ENCODE measurements at regions not wholly inside any gene's neighbourhood (a gene's known extent, or its start where the extent isn't known, plus 50 kb on each side); places are given as distances from the start of the nearest gene placed in this dataset.
"Not testable (repeated sequence)": the region's sequence is repeated elsewhere in the genome, so short reads cannot be mapped to it uniquely, and the experiment has no call there.

DNA sequence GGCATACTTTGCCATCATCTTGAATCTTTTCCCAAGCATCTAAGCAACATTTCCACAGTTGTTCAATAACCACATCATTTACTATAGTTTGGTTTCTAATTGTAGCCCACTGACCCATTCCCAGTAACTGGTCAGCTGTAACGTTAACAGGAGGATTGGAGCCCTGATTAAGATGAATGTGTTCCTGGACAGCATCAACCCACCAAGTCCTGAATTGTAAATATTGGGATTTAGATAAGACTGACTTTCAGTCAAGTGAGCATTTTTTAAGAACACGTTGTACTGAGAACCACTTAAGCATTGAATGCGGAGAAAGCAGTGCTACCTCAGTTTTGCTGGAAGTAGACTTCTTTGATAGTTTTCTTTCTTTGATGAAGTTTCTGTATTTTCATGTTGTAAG lies 53.3 kb upstream of the ARL4D start:
- H3K4me3 ChIP-seq (replicated peaks; ENCODE audit: low read depth, low read length); DNase-seq (ENCODE audit: low read depth): not testable (repeated sequence)

DNA sequence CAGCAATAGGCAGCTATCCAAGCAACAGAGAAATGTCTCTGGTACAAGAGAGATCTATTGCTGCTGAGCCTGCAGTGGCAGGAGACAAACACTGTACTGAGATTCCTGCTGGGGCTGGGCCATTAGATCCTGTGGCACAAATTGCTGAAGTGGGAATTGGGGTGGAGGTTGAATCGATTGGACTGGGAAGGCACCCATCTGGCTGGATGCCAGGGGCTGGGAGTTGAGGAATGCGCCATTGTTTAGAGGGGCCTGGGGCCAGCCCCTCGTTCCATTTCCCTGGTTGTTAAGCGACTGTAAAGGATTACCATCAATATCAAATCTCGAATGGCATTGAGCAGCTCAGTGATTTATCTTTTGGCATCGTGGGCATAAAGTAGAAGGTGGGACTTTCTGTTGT lies 54.1 kb upstream of the ARL4D start:
- no peak for DNase-seq (ENCODE audit: low read depth)
- H3K4me3 ChIP-seq (replicated peaks; ENCODE audit: low read depth, low read length): no peak overlapping the region
- TF ChIP-seq, protein P1, sequence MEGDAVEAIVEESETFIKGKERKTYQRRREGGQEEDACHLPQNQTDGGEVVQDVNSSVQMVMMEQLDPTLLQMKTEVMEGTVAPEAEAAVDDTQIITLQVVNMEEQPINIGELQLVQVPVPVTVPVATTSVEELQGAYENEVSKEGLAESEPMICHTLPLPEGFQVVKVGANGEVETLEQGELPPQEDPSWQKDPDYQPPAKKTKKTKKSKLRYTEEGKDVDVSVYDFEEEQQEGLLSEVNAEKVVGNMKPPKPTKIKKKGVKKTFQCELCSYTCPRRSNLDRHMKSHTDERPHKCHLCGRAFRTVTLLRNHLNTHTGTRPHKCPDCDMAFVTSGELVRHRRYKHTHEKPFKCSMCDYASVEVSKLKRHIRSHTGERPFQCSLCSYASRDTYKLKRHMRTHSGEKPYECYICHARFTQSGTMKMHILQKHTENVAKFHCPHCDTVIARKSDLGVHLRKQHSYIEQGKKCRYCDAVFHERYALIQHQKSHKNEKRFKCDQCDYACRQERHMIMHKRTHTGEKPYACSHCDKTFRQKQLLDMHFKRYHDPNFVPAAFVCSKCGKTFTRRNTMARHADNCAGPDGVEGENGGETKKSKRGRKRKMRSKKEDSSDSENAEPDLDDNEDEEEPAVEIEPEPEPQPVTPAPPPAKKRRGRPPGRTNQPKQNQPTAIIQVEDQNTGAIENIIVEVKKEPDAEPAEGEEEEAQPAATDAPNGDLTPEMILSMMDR (IDR thresholded peaks at IDR 0.05; ENCODE audit: low read length, missing control alignments): no peak

DNA sequence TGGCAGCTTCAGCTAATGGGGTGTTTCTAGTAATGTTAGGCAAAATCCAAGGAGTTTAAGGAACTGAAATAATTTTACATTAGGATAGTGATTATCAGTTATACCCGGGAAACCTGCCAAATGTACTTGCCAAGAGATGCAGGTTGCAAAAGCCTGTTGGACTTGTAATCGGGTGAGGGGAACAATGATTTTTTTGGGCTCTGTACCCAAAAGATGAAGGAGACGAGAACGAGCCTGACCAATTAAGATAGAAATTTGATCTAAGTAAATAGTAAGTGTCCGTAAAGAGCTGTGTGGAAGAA lies 56.3 kb upstream of the ARL4D start:
- H3K4me3 ChIP-seq (replicated peaks; ENCODE audit: low read depth, low read length): no peak overlapping the region
- peak; percentile 48 for DNase-seq (ENCODE audit: low read depth)
- TF ChIP-seq, protein P1 (IDR thresholded peaks at IDR 0.05; ENCODE audit: low read length, missing control alignments): no peak

DNA sequence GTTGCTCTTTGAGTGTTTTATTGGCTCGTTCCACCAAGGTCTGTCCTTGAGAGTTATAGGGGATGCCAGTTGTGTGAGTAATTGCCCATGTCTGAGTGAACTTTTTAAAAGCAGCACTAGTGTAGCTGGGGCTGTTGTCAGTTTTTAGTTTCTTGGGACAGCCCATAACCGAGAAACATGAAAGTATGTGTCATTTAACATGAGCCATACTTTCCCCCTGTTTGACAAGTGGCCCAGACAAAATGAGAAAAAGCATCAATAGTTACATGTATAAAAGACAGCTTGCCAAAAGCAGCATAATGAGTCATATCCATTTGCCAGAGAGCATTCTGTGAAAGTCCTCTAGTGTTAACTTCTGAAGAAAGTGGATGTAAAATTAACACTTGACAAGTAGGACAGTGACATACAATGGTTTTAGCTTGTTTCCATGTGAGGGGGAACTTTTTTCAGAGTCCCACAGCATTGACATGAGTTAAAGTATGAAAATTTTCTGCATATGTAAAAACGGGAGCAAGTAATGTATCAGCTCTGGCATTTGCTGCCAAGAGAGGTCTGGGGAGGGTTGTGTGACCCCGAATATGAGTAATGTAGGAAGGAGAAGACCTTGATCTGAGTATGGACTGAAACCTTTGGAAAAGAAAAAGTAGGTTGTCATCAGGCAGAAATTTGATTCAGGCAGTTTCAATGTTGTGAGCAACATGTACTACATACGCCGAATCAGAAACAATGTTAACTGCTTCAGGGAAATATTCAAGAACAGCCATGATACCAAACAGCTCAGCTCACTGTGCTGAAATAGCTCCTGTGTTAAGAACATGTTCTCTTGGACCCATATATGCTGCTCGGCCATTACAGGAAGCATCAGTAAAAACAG lies 56.8 kb upstream of the ARL4D start:
- H3K4me3 ChIP-seq (replicated peaks; ENCODE audit: low read depth, low read length): no peak overlapping the region
- DNase-seq (ENCODE audit: low read depth): peak; percentile 48
- TF ChIP-seq, protein P1 (IDR thresholded peaks at IDR 0.05; ENCODE audit: low read length, missing control alignments): no peak

DNA sequence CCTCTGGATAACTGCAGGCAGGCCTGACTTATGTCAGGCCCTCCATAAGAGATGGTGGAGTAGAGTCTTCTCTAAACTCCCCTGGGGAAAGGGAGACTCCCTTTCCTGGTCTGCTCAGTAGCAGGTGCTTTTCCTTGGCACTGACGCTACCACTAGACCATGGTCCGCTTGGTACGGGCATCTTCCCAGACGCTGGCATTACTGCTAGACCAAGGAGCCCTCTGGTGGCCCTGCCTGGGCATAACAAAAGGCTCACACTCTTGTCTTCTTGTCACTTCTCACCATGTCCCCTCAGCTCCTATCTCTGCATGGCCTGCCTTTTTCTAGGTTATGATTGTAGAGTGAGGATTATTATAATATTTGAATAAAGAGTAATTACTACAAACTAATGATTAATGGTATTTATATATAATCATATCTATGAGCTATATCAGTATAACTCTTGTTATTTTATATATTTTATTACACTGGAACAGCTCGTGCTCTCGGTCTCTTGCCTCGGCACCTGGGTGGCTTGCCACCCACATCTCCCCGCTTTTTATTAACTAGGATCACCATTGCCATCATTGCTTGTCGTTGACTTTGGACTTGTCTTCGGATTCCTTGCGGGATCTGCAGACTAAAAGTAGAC lies 59.8 kb upstream of the ARL4D start:
- TF ChIP-seq, protein P1 (IDR thresholded peaks at IDR 0.05; ENCODE audit: low read length, missing control alignments): peak; percentile 73
- H3K4me3 ChIP-seq (replicated peaks; ENCODE audit: low read depth, low read length): no peak overlapping the region
- DNase-seq (ENCODE audit: low read depth): peak; percentile 60

DNA sequence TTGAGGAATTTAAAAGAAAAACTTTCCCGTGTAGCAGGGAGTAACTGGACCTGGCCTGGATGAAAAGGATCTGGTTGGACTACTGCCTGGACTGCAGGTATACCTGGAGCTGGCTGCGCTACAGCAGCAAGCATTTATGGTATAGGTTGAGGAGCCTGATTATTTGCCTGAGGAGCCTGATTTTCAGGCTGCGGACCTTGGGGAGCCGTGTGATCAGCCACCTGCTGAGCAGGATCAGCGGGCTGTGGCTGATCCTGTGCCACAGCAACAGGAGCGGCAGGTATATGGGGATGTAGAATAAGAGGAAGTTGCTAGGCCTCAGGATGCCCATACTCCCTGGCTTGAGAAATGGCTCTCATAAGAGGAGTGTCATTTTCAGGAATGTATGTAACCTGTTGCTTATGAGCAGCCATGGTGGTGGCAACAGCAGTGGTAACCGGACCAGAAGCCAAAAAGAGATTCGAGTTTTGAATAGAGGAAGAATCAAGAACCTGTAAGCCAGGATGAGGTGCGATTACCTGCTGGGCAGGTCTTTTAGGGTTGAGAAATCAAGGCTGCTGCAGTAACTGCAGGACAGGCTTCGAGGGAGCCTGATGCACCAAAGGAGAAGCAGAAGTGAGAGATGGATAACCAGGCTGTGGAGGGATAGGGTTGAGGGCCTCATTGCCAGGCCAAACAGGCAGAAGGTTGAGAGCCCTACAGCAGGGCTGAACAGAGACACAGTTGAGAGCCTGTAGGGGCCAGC lies 60.9 kb upstream of the ARL4D start:
- no peak overlapping the region for H3K4me3 ChIP-seq (replicated peaks; ENCODE audit: low read depth, low read length)
- no peak for DNase-seq (ENCODE audit: low read depth)
- TF ChIP-seq, protein P1 (IDR thresholded peaks at IDR 0.05; ENCODE audit: low read length, missing control alignments): no peak

DNA sequence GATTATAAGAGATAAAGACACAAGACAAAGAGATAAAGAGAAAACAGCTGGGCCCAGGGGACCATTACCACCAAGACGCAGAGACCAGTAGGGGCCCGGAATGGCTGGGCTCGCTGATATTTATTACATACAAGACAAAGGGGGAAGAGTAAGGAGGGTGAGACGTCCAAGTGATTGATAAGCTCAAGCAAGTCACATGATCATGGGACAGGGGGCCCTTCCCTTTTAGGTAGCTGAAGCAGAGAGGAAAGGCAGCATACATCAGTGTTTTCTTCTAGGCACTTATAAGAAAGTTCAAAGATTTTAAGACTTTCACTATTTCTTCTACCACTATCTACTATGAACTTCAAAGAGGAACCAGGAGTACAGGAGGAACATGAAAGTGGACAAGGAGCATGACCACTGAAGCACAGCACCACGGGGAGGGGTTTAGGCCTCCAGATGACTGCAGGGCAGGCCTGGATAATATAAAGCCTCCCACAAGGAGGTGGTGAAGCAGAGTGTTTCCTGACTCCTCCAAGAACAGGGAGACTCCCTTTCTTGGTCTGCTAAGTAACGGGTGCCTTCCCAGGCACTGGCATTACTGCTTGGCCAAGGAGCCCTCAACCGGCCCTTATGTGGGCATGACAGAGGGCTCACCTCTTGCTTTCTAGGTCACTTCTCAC lies 63.9 kb upstream of the ARL4D start:
- no peak overlapping the region for H3K4me3 ChIP-seq (replicated peaks; ENCODE audit: low read depth, low read length)
- TF ChIP-seq, protein P1 (IDR thresholded peaks at IDR 0.05; ENCODE audit: low read length, missing control alignments): no peak
- no peak for DNase-seq (ENCODE audit: low read depth)
